GM18861 (cell line): ENCODE measurements at regions not wholly inside any gene's neighbourhood (a gene's known extent, or its start where the extent isn't known, plus 50 kb on each side); places are given as distances from the start of the nearest gene placed in this dataset.
"Not testable (repeated sequence)": the region's sequence is repeated elsewhere in the genome, so short reads cannot be mapped to it uniquely, and the experiment has no call there.

Source experiments
- ATAC-seq: cut with Tn5 transposase; IDR thresholded peaks from one replicate; pipeline ENCODE4 v1.9.1; 2021; ENCODE audit not compliant: unreplicated experiment

DNA sequence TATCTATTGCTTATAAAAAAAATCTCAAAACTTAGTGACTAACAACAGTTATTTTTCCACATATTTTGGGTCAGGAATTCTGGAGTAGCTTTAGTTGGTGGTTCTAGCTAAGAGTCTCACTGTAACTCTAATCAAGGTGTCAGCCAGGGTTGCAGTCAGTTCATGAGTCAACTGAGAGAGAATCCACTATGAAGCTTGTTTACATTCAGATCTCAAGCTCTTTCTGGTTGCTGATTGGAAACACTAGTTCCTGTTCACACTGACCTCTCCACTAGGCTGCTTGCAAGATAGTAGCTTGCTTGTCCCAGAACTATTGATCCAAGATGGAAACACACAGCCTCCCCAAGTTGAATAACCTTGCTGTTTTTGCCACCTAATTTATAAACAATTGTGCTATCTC lies 1192.1 kb upstream of the B3GALT2 start:
- ATAC-seq = no peak

GRCh38 chr1:194374649-194375048 lies 1188.2 kb upstream of the B3GALT2 start:
- no peak for ATAC-seq

GRCh38 chr1:194372266-194372665 lies 1185.9 kb upstream of the B3GALT2 start:
- no peak for ATAC-seq

- no peak for ATAC-seq
These were observed 1183.2 kb upstream of the B3GALT2 start for GRCh38 chr1:194369622-194370021.

DNA sequence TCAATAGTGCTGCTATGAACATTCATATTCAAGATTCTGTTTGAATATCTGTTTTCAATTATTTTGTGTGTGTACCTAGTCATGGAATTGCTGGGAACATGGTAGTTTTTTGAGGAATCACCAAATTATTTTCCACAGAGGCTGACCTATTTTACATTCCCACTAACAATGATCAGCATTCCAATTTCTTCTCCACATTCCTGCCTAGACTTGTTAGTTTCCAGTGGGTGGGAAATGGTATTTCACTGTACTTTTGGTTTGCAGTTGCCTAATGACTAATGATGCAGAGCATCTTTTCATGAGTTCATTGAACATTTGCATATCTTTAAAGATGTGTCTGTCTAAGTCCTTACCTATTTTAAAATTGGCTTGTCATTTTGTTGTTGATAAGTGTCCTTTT lies 1182.6 kb upstream of the B3GALT2 start:
- no peak for ATAC-seq

DNA sequence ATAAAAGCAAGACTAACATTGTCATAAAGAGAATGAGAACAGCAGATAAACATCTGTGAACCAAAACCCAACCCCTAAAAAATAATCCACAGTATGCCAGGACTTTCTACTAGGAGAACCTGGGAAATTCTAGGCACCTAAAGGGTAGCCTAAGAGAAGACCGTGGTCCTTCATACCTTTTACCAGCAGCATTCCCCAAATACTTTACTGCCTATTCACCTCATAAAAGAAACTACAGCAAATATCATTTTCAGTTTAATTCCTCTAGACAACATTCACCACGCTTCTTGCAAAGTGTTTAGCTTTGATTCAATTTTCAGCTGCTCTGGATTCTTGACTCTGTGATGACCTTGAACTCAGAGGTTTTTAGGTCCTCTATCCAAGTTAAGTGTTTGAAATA lies 1180.7 kb upstream of the B3GALT2 start:
- ATAC-seq = no peak

GRCh38 chr1:194366705-194367104 lies 1180.3 kb upstream of the B3GALT2 start:
- ATAC-seq = no peak

GRCh38 chr1:194362327-194362726 lies 1175.9 kb upstream of the B3GALT2 start:
- ATAC-seq = no peak

DNA sequence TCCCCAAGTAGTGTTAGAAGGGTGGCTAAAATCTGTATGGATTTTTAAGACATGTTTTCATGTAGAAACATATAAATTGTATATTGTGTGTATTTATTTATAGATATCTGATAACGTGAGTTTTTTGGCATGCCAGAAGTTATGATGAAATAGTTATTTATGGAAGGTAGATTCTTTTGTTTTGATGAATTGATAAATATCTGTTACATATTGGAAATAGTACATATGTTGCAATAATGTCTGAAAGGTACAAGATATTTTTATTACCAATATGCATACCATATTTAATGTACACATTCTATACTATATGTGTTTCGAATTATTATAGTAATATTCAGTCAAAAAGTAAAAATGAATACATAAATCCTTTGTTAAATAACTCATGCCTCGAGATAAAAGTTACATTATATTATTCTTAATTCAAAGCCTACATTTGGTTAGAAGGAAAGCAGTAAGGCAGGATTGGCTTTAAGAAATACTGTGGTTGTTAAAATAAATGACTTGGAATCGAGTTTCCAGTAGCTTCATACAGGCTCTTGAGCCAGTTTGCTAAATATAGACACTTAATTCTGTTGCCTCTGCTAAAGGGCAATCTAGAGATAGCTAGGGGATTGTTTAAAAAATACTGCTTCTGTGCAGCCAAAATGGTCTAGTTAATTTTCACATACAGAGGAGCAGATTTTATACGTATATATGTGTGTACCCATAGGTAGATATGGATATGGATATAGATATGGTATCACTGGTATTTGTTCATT lies 1175.1 kb upstream of the B3GALT2 start:
- ATAC-seq = no peak

DNA sequence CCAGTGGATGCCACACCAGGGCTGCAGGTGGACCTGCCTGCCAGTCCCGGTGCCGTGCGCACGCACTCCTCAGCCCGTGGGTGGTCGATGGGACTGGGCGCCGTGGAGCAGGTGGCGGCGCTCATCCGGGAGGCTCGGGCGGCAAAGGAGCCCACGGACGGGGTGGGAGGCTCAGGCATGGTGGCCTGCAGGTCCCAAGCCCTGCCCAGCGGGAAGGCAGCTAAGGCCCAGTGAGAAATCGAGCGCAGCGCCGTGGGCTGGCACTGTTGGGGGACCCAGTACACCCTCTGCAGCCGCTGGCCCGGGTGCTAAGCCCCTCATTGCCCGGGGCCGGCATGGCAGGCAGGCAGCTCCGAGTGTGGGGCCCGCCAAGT lies 1171.8 kb upstream of the B3GALT2 start:
- ATAC-seq = no peak

- not testable (repeated sequence) for ATAC-seq
These were observed 1171.3 kb upstream of the B3GALT2 start for GRCh38 chr1:194357573-194358207.

- ATAC-seq = no peak
These were observed 1169.2 kb upstream of the B3GALT2 start for GRCh38 chr1:194355488-194356106.

GRCh38 chr1:194353121-194353520 lies 1166.7 kb upstream of the B3GALT2 start:
- no peak for ATAC-seq

DNA sequence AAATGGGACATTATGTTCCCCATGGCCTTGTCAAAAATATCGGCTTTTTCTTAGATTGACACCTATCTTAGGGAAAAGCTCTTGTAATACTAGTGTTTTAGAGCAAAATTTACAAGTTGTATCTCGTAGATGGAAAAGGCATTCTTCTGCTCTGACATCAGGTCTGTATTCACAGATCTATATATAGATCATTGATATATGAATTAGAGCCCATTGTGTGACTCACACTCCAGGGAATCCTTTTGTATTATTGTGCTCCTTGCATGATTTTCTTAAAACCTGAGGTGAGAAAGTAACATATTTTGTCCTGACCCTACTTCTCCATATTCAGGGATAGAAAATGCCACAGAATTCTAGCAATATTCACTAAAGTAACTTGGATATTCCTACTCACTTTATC lies 1160.8 kb upstream of the B3GALT2 start:
- ATAC-seq = no peak

DNA sequence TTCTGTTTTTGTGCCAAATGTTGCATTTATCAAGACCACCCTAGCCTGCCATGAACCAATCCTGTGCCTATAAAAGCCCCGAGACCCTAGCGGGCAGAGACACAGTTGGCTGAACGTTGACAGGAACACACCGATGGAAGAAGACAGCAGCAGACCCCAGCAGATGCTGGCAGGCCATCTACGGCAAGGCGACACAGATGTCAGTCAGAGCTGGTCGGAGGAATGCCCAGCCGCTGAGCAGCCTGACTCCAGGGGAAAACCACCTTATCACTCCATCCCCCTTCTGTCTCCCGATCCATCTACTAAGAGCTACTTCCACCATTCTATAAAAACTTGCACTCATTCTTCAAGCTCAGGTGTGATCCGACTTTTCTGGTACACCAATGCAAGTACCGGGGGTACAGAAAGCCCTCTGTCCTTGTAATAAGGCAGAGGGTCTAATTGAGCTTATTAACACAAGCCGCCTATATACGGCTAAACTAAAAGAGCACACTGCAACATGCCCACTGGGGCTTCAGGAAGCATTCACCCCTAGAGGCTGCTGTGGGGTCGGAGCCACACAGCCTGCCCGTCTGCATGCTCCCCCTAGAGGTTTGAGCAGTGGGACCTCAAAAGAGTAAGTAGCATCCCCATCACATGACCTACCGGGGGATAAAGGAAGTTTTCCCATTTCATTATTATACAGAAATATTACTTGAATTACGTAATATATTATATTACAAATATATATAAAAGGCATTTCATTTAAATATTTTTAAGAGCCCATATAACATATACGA lies 1156.3 kb upstream of the B3GALT2 start:
- ATAC-seq = no peak

- ATAC-seq = no peak
These were observed 1155.2 kb upstream of the B3GALT2 start for GRCh38 chr1:194341587-194341986.

DNA sequence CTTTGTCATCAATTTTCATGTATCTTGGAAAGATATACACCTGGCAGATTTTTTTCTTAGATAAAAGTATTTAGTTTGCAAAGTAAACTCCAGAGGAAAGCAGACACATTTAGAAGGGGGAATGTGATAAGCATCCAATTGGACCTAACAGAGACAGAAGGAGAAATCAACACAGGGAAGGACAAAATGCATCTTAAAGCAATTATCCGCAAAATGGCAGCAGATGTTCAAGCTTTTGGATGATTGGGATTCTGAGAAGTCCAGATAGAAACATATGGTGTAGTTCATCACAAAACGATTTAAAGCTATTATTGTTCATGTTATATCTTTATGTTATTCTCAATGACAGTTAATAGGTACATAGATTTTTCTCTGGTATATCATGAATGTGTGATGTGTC lies 1153.1 kb upstream of the B3GALT2 start:
- ATAC-seq = no peak

DNA sequence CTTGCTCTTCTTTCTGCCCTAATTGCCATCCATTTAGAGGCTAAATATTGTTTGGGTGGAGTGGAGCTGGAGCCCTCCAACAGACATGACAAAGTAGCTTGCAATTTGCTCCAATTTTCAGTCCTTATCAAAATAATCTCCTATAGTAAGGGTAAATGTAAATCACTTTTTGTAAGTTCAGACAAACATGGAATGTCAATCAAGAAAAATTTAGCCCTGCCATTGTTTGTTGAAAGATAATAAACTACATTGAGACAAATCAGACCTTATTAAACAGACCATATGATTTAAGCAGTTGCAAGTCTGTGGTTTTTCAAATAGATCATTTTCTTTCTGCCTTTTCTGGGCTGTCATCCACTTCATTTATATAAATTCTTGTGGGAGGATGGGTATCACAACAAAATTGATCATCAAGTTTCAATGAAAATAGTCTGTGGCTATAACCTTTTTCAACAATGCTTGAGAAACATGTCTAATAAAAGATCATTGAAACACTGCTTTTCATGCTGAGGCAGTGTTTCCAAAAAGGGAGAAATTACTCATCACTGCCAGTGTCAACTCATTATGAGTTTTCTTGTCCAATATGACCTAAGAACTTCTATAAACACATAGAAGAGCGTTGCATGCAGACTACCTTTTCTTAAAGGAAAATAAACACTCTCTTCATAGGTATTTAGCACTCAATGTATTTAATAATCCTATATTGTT lies 1152.0 kb upstream of the B3GALT2 start:
- no peak for ATAC-seq

- no peak for ATAC-seq
These were observed 1146.8 kb upstream of the B3GALT2 start for GRCh38 chr1:194333240-194333639.

GRCh38 chr1:194331758-194332157 lies 1145.3 kb upstream of the B3GALT2 start:
- no peak for ATAC-seq

DNA sequence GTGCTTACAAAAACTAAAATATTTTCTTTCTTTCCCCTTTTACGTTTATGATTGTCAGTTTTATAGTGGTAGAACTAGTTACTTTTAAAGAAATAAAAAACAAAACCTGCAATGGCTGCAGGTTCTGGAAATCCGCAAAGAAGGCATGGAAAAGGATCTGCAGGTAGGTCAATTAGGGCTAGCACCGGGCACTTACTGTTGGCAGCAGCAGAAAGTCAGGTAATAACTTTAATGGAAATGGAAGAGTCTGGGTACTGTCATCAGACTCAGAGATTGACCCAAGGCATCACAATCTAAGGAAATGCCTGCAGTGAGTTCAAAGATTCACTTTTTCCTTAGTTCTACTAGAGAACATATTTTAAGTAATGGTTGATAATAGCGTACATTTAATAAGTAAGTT lies 1136.3 kb upstream of the B3GALT2 start:
- no peak for ATAC-seq
